Gastrocnemius medialis (tissue), 4 donors: ENCODE measurements at regions not wholly inside any gene's neighbourhood (a gene's known extent, or its start where the extent isn't known, plus 50 kb on each side); places are given as distances from the start of the nearest gene placed in this dataset.
A peak's percentile ranks its signal among the peaks of the same experiment; 100 is the strongest.

ENCODE experiments used
- ATAC-seq, 2 donors: fragments of 150-250 bp; one replicate each; pipeline ENCODE4 v1.9.1; 2016
- DNase-seq, 2 donors: peaks; one replicate each; pipeline ENCODE4 v3.0.0-alpha.2; 2019
- H3K27ac ChIP-seq, 4 donors: fragments of 200-600 bp; sonication (generic); 1 replicate in 1 of 4; 2 replicates in 3 of 4; pipeline ENCODE4 v1.5.1; 2016 to 2018; ENCODE audit warnings: mild to moderate bottlenecking in 2 of 4, moderate library complexity in 1 of 4
- H3K27me3 ChIP-seq, 3 donors: fragments of 200-600 bp; sonication (generic) in 2 of 3; 1 replicate in 1 of 3; 2 replicates in 2 of 3; pipeline versions ENCODE4 v1.5.1 to v1.6.0; 2016 to 2019; ENCODE audit warnings: mild to moderate bottlenecking in 1 of 3, moderate library complexity in 1 of 3
- H3K36me3 ChIP-seq, 2 donors: fragments of 200-600 bp; sonication (generic) in 1 of 2; one replicate each; pipeline ENCODE4 v1.5.1; 2017 to 2018
- H3K4me1 ChIP-seq, 2 donors: fragments of 200-600 bp; sonication (generic) in 1 of 2; one replicate each; pipeline ENCODE4 v1.5.1; 2016 to 2017; ENCODE audit warnings: mild to moderate bottlenecking in 2 of 2
- H3K4me3 ChIP-seq, 4 donors: fragments of 200-600 bp; sonication (generic) in 3 of 4; 1 replicate in 1 of 4; 2 replicates in 3 of 4; pipeline ENCODE4 v1.5.1; 2016 to 2019; ENCODE audit warnings: mild to moderate bottlenecking in 2 of 4
- H3K9me3 ChIP-seq, 3 donors: fragments of 200-600 bp; sonication (generic) in 2 of 3; 1 replicate in 1 of 3; 2 replicates in 2 of 3; pipeline ENCODE4 v1.5.1; 2016 to 2019
- POLR2A ChIP-seq, 2 donors: fragments of 450-650 bp; IDR thresholded peaks; one replicate each; pipeline ENCODE4 v1.6.1; 2017; ENCODE audit warnings: antibody characterized with exemption in 2 of 2, mild to moderate bottlenecking in 2 of 2, moderate library complexity in 2 of 2
- in situ Hi-C, 4 donors: fragments of 200-750 bp; cut with MboI; loops; one replicate each; pipeline versions ENCODE4 v1.15.0 to v1.8.0; 2017; ENCODE audit warnings: low sequenced_read_pairs in 4 of 4
- intact Hi-C: fragments of 100-400 bp; cut with DNase I; formaldehyde crosslinking; loops from one replicate; pipeline ENCODE4 v1.15.1; 2023; ENCODE audit warnings: low total_unique reads
- TF ChIP-seq, protein P1 (sequence below), 5 experiments: fragments of 450-650 bp in 3 of 5; fragments of 200-600 bp in 2 of 5; sonication (generic) in 2 of 5; IDR thresholded peaks in 4 of 5; conservative IDR thresholded peaks in 1 of 5; 1 replicate in 4 of 5; 2 replicates in 1 of 5; pipeline ENCODE4 v1.5.1; 2016 to 2019; ENCODE audit warnings: antibody characterized with exemption in 5 of 5, mild to moderate bottlenecking in 3 of 5, moderate library complexity in 3 of 5

DNA sequence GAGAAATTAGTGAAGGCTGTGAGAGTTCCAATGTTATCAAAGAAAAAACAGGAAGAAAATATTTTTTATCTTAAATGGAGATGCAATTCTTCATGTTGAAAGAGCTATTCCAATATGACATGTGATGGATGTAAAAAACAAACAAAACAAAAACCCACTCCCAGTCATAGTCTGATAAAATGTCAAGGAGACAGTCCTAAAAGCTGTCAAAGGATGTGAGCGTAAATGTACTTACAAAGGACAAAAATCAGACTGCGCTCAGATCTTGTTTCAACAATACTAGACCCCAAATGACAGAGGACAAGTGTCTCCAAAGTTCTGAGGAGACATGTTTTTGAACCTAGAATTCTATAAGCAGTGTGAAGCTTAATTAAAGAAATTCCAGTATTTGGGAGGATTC is 265.8 kb downstream of the PLPP3 start:
- Histone ChIP-seq H3K4me3 (no peak overlapping the region), H3K27ac (no peak overlapping the region), H3K4me1 (no peaks in the 10 kb centered on the region), H3K27me3 (no peaks in the 10 kb centered on the region), H3K9me3 (no peaks in the 10 kb centered on the region), H3K36me3 (peaks cover 0 to 8% of the 10 kb centered on the region in 2 donors)
- DNase-seq (no peak), ATAC-seq (no peak)
- intact Hi-C loops = no loop called here
- TF ChIP-seq POLR2A (IDR thresholded peaks at IDR 0.05) = no peak
- TF ChIP-seq, protein P1, sequence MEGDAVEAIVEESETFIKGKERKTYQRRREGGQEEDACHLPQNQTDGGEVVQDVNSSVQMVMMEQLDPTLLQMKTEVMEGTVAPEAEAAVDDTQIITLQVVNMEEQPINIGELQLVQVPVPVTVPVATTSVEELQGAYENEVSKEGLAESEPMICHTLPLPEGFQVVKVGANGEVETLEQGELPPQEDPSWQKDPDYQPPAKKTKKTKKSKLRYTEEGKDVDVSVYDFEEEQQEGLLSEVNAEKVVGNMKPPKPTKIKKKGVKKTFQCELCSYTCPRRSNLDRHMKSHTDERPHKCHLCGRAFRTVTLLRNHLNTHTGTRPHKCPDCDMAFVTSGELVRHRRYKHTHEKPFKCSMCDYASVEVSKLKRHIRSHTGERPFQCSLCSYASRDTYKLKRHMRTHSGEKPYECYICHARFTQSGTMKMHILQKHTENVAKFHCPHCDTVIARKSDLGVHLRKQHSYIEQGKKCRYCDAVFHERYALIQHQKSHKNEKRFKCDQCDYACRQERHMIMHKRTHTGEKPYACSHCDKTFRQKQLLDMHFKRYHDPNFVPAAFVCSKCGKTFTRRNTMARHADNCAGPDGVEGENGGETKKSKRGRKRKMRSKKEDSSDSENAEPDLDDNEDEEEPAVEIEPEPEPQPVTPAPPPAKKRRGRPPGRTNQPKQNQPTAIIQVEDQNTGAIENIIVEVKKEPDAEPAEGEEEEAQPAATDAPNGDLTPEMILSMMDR (IDR thresholded peaks at IDR 0.05 in 4 of 5, conservative IDR thresholded peaks at IDR 0.05 in 1 of 5) = no peak
- in situ Hi-C loops = no loop called here

DNA sequence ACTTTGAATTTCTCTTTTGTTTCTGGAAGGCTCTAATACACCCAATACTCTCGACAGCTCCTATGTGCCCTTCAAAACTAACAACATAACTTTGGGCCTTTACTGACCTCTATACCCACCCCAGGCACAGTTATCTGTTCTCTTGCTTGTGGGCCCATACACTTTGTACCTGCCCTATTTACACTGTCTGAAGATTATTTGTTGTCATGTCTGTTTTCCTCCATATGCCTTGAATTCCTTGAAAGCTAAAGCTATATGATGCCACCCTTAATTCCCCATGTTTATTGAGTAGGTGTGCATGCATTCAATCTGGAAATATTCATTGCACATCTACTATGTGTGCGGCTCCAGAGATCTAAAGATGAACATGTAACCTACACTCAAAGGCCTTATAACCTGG is 267.6 kb downstream of the PLPP3 start:
- in situ Hi-C loops = no loop called here
- no peaks in the 10 kb centered on the region for H3K9me3 ChIP-seq
- intact Hi-C loops = no loop called here
- DNase-seq = no peak
- no peak overlapping the region for H3K4me3 ChIP-seq
- H3K27ac ChIP-seq = no peak overlapping the region
- H3K4me1 ChIP-seq = no peaks in the 10 kb centered on the region
- ATAC-seq = no peak
- TF ChIP-seq POLR2A (IDR thresholded peaks at IDR 0.05) = no peak
- TF ChIP-seq, protein P1 (IDR thresholded peaks at IDR 0.05 in 4 of 5, conservative IDR thresholded peaks at IDR 0.05 in 1 of 5) = no peak
- peaks cover 0 to 8% of the 10 kb centered on the region in 2 donors for H3K36me3 ChIP-seq
- no peaks in the 10 kb centered on the region for H3K27me3 ChIP-seq

DNA sequence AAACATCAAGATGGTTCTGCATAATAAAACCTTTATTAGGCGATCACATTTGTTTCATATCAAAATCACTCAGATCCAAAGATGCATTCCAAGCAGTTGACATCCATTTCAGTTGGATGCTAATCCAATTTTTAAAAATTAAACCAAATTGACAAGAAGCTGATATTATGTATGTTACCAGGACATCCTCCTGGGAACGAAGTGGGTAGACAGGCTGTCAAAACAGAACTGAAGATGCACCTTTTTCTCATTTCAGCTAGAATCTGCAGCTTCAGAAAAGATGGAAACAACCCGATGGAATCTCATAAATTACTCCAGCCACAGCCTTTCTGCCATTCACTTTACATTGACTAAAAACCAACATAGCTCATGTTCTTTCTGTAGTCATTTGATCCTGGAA is 268.4 kb downstream of the PLPP3 start:
- no peak for TF ChIP-seq POLR2A (IDR thresholded peaks at IDR 0.05)
- TF ChIP-seq, protein P1 (IDR thresholded peaks at IDR 0.05 in 4 of 5, conservative IDR thresholded peaks at IDR 0.05 in 1 of 5) = no peak
- Histone ChIP-seq H3K27ac (no peak overlapping the region), H3K36me3 (peaks cover 0 to 8% of the 10 kb centered on the region in 2 donors), H3K9me3 (no peaks in the 10 kb centered on the region), H3K27me3 (no peaks in the 10 kb centered on the region), H3K4me3 (no peak overlapping the region), H3K4me1 (no peaks in the 10 kb centered on the region)
- intact Hi-C loops = no loop called here
- DNase-seq (no peak), ATAC-seq (no peak)
- in situ Hi-C loops = no loop called here

DNA sequence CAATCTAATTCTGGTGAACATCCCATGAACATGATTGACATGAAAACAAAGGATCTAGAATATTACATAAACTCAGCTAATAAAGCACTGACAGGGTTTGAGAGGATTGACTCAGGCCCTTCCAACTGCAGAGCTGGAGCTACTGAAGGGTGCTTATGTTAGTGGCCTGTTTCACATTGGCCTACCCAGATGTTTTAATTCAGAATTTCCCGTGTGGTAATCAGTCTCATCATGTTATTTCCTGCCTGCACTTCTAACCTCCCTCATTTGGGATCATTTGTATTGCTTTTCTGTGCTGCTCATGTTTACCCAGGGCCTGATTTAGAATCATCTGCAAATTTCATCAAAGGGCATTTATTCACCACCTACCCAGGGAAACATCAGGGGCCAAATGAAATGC is 270.3 kb downstream of the PLPP3 start:
- H3K4me1 ChIP-seq = peaks cover 10 to 12% of the 10 kb centered on the region in 2 donors
- no peak overlapping the region for H3K27ac ChIP-seq
- no peaks in the 10 kb centered on the region for H3K27me3 ChIP-seq
- in situ Hi-C loops = no loop called here
- peaks cover 0 to 4% of the 10 kb centered on the region in 2 donors for H3K36me3 ChIP-seq
- intact Hi-C loops = no loop called here
- H3K4me3 ChIP-seq = no peak overlapping the region
- ATAC-seq (no peak), DNase-seq (no peak)
- TF ChIP-seq, protein P1 (IDR thresholded peaks at IDR 0.05 in 4 of 5, conservative IDR thresholded peaks at IDR 0.05 in 1 of 5) = no peak
- H3K9me3 ChIP-seq = no peaks in the 10 kb centered on the region

DNA sequence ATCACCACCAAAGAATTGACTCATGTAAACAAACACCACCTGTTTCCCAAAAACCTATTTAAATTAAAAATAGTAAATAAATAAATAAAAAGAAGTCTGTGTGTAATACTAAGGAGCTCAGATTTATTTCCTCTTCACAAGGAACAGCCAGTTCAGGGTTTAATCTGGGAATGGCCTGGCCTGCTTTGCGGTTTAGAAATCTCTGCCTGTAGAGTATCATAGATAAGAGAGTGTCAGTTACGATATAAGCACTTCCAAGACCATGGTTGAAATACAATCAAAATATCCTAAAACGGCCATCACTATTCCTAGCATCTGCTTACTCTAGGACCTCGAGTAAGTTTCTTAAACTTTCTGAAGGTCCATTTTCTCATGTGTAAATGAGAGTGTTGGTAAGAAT is 274.4 kb downstream of the PLPP3 start:
- Histone ChIP-seq H3K27ac (peak overlapping the region in 1 of 4 donors; percentile 41), H3K4me1 (peaks cover 10 to 12% of the 10 kb centered on the region in 2 donors), H3K4me3 (no peak overlapping the region), H3K27me3 (no peaks in the 10 kb centered on the region), H3K9me3 (no peaks in the 10 kb centered on the region), H3K36me3 (no peaks in the 10 kb centered on the region)
- no peak for TF ChIP-seq POLR2A (IDR thresholded peaks at IDR 0.05)
- TF ChIP-seq, protein P1 (IDR thresholded peaks at IDR 0.05 in 4 of 5, conservative IDR thresholded peaks at IDR 0.05 in 1 of 5) = no peak
- ATAC-seq (peak in 1 of 2 donors; percentile 52), DNase-seq (no peak)
- in situ Hi-C loops = no loop called here
- intact Hi-C loops = no loop called here
